GM12865 (cell line): ENCODE measurements at regions not wholly inside any gene's neighbourhood (a gene's known extent, or its start where the extent isn't known, plus 50 kb on each side); places are given as distances from the start of the nearest gene placed in this dataset.

ENCODE experiments used
- DNase-seq: peaks from one replicate; pipeline ENCODE4 v3.0.0; 2010; ENCODE audit warnings: low read depth
- H3K4me3 ChIP-seq: 2 replicates; pipeline ENCODE4 v1.5.1; 2011; ENCODE audit warnings: mild to moderate bottlenecking, low read depth, low read length, control low read depth
- CTCF ChIP-seq: IDR thresholded peaks from 2 replicates; pipeline ENCODE4 v1.5.1; 2011; ENCODE audit warnings: low read length, control low read depth, low read depth, inconsistent platforms; ENCODE audit not compliant: insufficient read depth; ENCODE audit errors: missing control alignments

GRCh38 chr12:131610891-131611290 lies 100.0 kb upstream of the SFSWAP start:
- no peak overlapping the region for H3K4me3 ChIP-seq
- DNase-seq = no peak
- no peak for TF ChIP-seq CTCF

GRCh38 chr12:131611416-131612091 lies 99.3 kb upstream of the SFSWAP start:
- TF ChIP-seq CTCF = no peak
- no peak for DNase-seq
- H3K4me3 ChIP-seq = no peak overlapping the region

- DNase-seq = no peak
- TF ChIP-seq CTCF = no peak
- no peak overlapping the region for H3K4me3 ChIP-seq
Measured at GRCh38 chr12:131612092-131612755, 98.7 kb upstream of the SFSWAP start.

GRCh38 chr12:131613186-131613585 lies 97.7 kb upstream of the SFSWAP start:
- H3K4me3 ChIP-seq = no peak overlapping the region
- TF ChIP-seq CTCF = no peak
- no peak for DNase-seq

- TF ChIP-seq CTCF = no peak
- H3K4me3 ChIP-seq = no peak overlapping the region
- no peak for DNase-seq
Measured at GRCh38 chr12:131613678-131614077, 97.2 kb upstream of the SFSWAP start.

GRCh38 chr12:131615326-131616042 lies 95.4 kb upstream of the SFSWAP start:
- no peak for TF ChIP-seq CTCF
- no peak for DNase-seq
- no peak overlapping the region for H3K4me3 ChIP-seq
